ACHN (cell line): ENCODE measurements at regions not wholly inside any gene's neighbourhood (a gene's known extent, or its start where the extent isn't known, plus 50 kb on each side); places are given as distances from the start of the nearest gene placed in this dataset.

Experiments used
- DNase-seq: peaks from one replicate; pipeline ENCODE4 v3.0.0-alpha.2; 2015
- in situ Hi-C: cut with HindIII; loops from 2 replicates; pipeline ENCODE4 v1.10.0; 2017; ENCODE audit warnings: low sequenced_read_pairs, low pct_ligation_motif_present, low pct_unique_long_range_greater_than_20kb

DNA sequence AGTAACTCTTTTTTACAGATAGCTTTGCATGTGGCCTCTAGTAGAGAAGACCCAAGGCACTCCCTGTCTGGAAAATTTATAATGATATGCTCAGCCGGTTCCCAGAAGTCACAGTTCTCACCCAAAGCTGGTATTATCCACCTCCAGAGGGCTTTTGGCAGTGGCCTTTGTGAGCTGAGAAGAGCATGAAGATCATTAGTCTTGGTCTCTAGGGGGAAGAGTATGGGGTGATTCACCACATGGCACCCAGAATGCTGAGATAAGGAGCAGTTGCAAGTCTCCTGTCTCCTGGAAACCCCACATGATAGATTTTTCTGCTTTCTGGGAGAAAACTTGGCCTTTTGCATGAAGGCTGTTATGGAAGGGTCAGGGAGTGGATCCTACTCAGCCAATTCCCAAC lies 75.4 kb upstream of the PRPS1 start:
- no peak for DNase-seq
- in situ Hi-C loops: no loop called here

DNA sequence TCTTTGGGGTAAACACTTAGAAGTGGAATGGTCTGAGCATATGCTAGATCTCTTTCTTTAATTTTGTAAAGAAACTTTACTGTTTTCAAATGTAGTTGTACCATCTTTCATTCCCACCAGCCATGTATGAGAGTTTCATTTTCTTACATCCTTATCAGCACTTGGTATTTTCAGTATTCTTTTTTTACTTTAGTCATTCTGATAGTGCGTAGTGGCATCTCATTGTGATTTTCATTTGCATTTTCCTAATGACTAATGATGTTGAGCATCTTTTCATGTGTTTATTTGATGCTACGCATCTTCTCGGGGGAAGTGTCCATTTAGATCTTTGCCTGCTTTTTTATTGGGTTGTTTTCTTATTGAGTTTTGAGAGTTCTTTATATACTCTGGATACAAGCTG lies 71.3 kb upstream of the PRPS1 start:
- in situ Hi-C loops: no loop called here
- no peak for DNase-seq

- peak; percentile 19 for DNase-seq
- in situ Hi-C loops: no loop called here
Observed at GRCh38 chrX:107559506-107559905, 68.8 kb upstream of the PRPS1 start.

DNA sequence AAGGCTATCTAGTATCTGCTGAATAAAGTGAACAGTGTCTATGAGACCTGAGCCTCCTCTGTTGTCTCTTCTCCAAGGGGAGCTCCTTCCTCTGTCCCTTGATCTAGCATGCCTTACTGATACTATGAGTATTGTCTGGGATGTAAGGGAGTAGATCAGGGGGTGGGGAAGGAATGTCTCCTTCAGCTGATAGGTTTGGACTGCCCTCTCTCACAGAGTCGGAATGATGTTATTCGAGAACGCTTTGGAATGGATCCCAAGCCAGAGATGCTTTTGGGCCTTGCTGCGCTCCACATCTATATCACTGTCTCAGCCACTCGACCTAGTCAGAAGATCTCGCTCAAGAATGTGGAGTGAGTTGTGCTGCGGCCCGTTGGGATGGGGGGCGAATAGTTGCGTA lies 68.3 kb upstream of the PRPS1 start:
- no peak for DNase-seq

GRCh38 chrX:107560980-107561379 lies 67.3 kb upstream of the PRPS1 start:
- in situ Hi-C loops: no loop called here
- no peak for DNase-seq

More for the DNA sequence above, 68.3 kb upstream of the PRPS1 start:
- in situ Hi-C loops: no loop called here

DNA sequence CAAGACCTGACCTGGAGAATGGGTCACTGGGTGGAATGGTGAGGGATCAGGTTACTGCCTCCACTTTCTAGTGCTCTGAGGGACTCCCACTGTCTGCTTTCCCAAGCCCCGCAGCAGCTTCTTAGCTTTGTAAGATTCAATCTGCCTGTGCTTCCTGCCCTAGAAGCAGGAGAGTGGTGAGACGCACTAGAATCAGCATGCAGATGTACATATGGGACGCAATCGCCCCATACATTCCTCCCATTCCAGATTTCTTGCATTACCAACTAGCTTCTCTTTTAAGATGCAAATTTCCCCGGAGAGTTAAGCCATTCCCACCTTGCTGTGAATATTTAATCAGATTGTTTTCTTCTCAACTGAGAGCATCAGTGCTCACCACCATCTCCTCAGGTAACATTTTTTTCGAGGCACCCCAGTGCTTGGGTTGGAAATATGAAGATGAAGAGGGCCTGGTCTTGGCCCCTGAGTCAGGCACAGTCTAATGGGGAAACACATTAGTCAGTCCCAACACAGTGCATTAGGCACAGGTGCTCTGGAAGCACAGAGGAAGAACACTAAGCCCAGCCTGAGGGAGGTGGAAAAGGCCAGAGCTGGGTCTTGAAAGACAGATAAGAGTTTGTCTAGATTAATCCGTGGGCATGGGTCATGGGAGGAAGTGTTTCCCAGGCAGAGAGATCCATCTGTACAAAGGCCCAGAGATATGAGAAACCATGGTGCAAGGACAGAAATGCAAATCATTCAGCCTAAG lies 66.7 kb upstream of the PRPS1 start:
- in situ Hi-C loops: no loop called here
- DNase-seq: no peak

DNA sequence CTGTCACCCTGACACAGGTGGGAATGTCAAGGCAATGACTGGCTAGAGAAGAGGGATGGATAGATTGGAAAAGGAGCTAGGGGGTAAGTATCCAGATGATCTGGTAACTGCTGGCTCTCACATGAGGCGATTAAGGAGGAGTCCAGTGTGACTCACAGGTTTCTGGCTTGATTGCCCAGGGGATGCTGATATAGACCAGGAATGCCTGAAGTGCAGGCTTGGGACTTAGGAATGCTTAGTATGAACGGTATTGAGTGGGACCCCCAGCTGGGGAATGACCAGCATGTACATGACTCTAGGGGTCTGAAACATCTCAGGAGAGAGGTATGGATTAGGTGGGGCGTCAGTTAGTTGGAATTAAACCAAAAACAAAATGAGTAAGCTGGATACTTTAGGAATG lies 65.8 kb upstream of the PRPS1 start:
- in situ Hi-C loops: no loop called here

GRCh38 chrX:107563824-107564223 lies 64.5 kb upstream of the PRPS1 start:
- DNase-seq: no peak
- in situ Hi-C loops: no loop called here

More for the DNA sequence above, 65.8 kb upstream of the PRPS1 start:
- DNase-seq: peak; percentile 84

DNA sequence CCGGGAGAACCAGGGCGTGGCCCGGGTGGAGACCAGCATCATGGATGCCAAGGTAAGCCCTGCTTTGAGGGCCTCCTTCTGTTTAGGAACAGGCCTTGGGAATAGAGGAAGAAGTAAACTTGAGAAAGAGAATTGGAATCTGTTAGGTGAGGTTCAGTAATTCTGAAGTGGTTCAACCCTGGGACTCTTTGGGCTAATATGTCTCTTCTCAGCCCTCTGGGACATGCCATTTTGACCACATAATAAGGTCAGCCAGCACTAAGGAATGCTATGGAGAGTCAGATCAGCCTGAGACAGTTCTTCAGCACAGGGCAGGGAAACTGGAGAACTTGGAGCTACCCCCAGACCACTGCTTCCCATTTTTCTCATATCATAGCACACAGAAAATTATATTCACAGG lies 63.3 kb upstream of the PRPS1 start:
- peak; percentile 21 for DNase-seq
- in situ Hi-C loops: no loop called here

- in situ Hi-C loops: no loop called here
- DNase-seq: peak; percentile 77
Observed at GRCh38 chrX:107565931-107566603, 62.2 kb upstream of the PRPS1 start.

GRCh38 chrX:107566604-107567262 lies 61.6 kb upstream of the PRPS1 start:
- DNase-seq: peak; percentile 47
- in situ Hi-C loops: no loop called here

GRCh38 chrX:107567370-107567769 lies 60.9 kb upstream of the PRPS1 start:
- in situ Hi-C loops: no loop called here
- DNase-seq: no peak

- in situ Hi-C loops: no loop called here
- DNase-seq: peak; percentile 81
Observed at GRCh38 chrX:107571296-107571998, 56.9 kb upstream of the PRPS1 start.

GRCh38 chrX:107573016-107573415 lies 55.3 kb upstream of the PRPS1 start:
- in situ Hi-C loops: no loop called here
- no peak for DNase-seq

DNA sequence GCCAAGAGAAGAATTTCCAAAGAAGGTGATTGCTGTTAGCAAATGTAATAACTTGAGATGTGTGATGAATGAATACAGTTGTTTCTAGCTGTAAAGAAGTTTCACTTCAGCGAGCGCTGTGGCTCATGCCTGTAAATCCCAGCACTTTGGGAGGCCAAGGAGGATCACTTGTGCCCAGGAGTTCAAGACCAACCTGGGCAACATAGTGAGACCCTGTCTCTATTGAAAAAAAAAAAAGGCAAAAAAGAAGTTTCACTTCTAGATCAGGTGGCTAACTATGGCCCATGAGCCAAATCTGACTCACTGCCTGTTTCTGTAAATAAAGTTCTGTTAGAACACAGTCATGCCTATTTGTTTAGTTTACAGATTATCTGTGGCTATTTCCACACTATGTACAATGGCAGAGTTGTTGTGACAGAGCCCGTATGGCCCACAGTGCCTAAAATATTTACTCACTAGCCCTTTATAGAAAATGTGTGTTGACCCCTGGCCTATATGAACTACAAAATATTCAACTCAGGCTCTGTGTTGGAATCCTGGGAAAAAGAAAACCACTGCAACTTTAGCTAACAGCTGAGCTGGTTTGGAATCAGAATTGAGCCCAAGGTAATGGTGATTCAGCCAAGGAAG lies 54.1 kb upstream of the PRPS1 start:
- DNase-seq: no peak
- in situ Hi-C loops: no loop called here

DNA sequence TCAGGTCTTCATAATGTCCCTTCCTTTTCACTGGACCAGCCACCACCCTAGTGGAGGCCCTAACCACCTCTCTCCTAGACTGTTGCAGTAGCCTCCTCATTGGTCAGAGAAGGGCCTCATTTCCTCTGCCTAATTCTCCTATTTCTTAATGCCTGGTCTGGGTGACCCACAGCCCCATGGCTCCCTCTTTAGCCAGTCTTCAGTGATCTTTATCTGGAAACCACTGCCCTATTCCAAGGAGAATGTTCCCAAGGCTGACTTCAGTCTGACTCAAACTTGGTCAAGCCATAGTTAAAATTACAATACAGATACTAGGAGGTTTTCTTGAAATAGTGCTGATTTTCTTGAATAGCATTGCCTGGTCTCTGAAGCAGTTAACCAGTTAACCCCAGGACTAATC lies 53.6 kb upstream of the PRPS1 start:
- in situ Hi-C loops: no loop called here
- DNase-seq: no peak

DNA sequence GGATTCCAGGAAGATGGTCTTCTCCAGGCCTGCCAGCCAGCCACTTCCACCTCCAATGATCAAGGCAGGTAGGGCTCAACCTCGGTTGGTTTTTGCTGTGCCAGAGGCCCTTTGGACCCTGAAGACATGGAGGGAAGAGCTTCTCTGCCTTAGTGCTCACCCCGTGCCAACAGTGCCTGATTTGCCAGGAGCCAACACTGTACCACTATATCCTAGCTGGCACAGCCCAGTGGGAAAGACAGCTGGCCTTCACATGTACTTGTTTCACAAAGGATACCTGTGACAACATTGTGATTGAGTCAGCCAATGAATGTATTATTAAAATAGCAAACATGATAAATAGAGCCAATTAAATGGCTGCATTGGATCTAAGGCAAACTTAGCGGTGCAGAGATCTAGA lies 51.9 kb upstream of the PRPS1 start:
- in situ Hi-C loops: no loop called here
- DNase-seq: no peak

DNA sequence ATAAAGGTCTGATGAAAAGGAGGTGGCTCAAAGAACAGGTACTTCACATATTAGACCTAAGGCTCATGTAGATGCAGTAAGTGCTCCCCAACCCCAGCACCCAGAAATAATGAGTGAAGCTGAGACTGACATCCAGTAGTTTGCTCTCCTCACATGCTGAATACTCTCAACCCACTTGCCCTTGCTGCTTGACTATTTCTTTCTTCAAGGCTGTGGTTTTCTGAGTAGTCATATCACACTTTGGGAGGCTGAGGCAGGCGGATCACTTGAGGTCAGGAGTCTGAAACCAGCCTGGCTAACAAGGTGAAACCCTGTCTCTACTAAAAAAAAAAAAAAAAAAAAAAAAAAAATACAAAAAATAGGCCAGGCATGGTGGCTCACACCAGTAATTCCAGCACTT lies 51.5 kb upstream of the PRPS1 start:
- in situ Hi-C loops: no loop called here

DNA sequence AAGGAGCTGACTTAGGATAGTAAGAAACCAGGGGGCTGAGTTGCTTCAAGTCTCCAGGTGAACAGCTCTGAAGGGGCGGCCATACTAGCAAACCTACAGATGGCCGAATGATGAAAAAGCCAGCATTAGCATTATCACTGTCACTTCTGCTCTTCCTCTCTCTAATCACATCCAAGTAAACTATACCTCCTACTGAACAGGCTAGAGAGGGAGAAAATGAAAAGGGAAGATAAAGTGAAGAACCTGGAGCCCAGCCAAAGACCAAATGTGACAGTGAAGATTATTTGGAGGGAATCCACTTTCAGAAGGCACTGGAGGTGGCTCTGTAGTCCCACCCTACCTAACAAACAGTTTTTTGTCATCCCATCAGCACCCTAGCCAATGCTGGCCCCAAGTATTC lies 50.4 kb upstream of the PRPS1 start:
- no peak for DNase-seq
- in situ Hi-C loops: no loop called here

More for the DNA sequence above, 51.5 kb upstream of the PRPS1 start:
- no peak for DNase-seq
